ENCODE measurements at regions not wholly inside any gene's neighbourhood (a gene's known extent, or its start where the extent isn't known, plus 50 kb on each side); places are given as distances from the start of the nearest gene placed in this dataset.

GRCh38 chr6:159473475-159474263 is 219.4 kb downstream of the SOD2 start:
- no peak for DNase-seq

GRCh38 chr6:159470397-159470796 is 222.6 kb downstream of the SOD2 start:
- no peak for DNase-seq

- no peak for DNase-seq
Observed at GRCh38 chr6:159469443-159469842, 223.6 kb downstream of the SOD2 start.

- DNase-seq = no peak
Observed at GRCh38 chr6:159468994-159469393, 224.0 kb downstream of the SOD2 start.

- DNase-seq = no peak
Observed at GRCh38 chr6:159467473-159468041, 225.5 kb downstream of the SOD2 start.

GRCh38 chr6:159466926-159467325 is 226.1 kb downstream of the SOD2 start:
- DNase-seq = no peak

- no peak for DNase-seq
Observed at GRCh38 chr6:159464816-159465215, 228.2 kb downstream of the SOD2 start.

- DNase-seq = peak; percentile 78
Observed at GRCh38 chr6:159463119-159463829, 229.8 kb downstream of the SOD2 start.

- DNase-seq = no peak
Observed at GRCh38 chr6:159462431-159462830, 230.6 kb downstream of the SOD2 start.

GRCh38 chr6:159461998-159462397 is 231.0 kb downstream of the SOD2 start:
- peak; percentile 17 for DNase-seq

- DNase-seq = no peak
Observed at GRCh38 chr6:159461266-159461665, 231.8 kb downstream of the SOD2 start.

- DNase-seq = no peak
Observed at GRCh38 chr6:159460476-159460875, 232.6 kb downstream of the SOD2 start.

- DNase-seq = no peak
Observed at GRCh38 chr6:159456349-159456748, 236.7 kb downstream of the SOD2 start.

GRCh38 chr6:159455700-159456274 is 237.3 kb downstream of the SOD2 start:
- no peak for DNase-seq

- no peak for DNase-seq
Observed at GRCh38 chr6:159450815-159451465, 242.1 kb downstream of the SOD2 start.

- no peak for DNase-seq
Observed at GRCh38 chr6:159446340-159446739, 246.7 kb downstream of the SOD2 start.

- no peak for DNase-seq
Observed at GRCh38 chr6:159445351-159445750, 247.7 kb downstream of the SOD2 start.

- no peak for DNase-seq
Observed at GRCh38 chr6:159444056-159444760, 248.8 kb downstream of the SOD2 start.

GRCh38 chr6:159443417-159443920 is 249.6 kb downstream of the SOD2 start:
- DNase-seq = no peak

- DNase-seq = no peak
Observed at GRCh38 chr6:159441704-159441981, 251.4 kb downstream of the SOD2 start.

- no peak for DNase-seq
Observed at GRCh38 chr6:159440911-159441703, 251.9 kb downstream of the SOD2 start.

GRCh38 chr6:159440349-159440748 is 252.7 kb downstream of the SOD2 start:
- no peak for DNase-seq

All from NCI-H1105 treated with DMSO at 0.1 percent for 48 hours (cell line).